WTC11 (cell line): ENCODE measurements at regions not wholly inside any gene's neighbourhood (a gene's known extent, or its start where the extent isn't known, plus 50 kb on each side); places are given as distances from the start of the nearest gene placed in this dataset.

ENCODE experiments used
- ATAC-seq: fragments of 200-7000 bp; cut with Tn5 transposase; 2 replicates; pipeline ENCODE4 v1.10.0; 2021; ENCODE audit warnings: mild to moderate bottlenecking, moderate library complexity
- CTCF ChIA-PET: fragments of 300-600 bp; sonication (Branson Sonifier 250); formaldehyde crosslinking; loops from one replicate; lab custom pipeline; 2021; ENCODE audit warnings: antibody characterized with exemption; lab: Charles Lee
- POLR2A ChIA-PET: fragments of 350-600 bp; sonication (Branson Sonifier 250); formaldehyde crosslinking; loops from one replicate; lab custom pipeline; 2021; ENCODE audit warnings: antibody characterized with exemption; lab: Charles Lee
- DNase-seq: peaks from one replicate; pipeline ENCODE4 v3.0.0; 2021; ENCODE audit warnings: low spot score
- H3K27ac Mint-ChIP-seq: 2 replicates; pipeline ENCODE4 v1.8.0; 2021; ENCODE audit warnings: mixed read lengths
- H3K27me3 Mint-ChIP-seq: 2 replicates; pipeline ENCODE4 v1.8.0; 2021; ENCODE audit warnings: low read depth, mild to moderate bottlenecking, moderate library complexity, mixed read lengths
- H3K36me3 Mint-ChIP-seq: 2 replicates; pipeline ENCODE4 v1.8.0; 2021; ENCODE audit warnings: mixed read lengths
- H3K4me1 Mint-ChIP-seq: 2 replicates; pipeline ENCODE4 v1.8.0; 2022; ENCODE audit warnings: mixed read lengths
- H3K4me3 Mint-ChIP-seq: 2 replicates; pipeline ENCODE4 v1.8.0; 2021; ENCODE audit warnings: mild to moderate bottlenecking, moderate library complexity, mixed read lengths
- H3K9me3 Mint-ChIP-seq: 2 replicates; pipeline ENCODE4 v1.8.0; 2021; ENCODE audit warnings: mixed read lengths
- AR ChIP-seq: fragments of 250-450 bp; sonication (Bioruptor Pico); IDR thresholded peaks from 2 replicates; pipeline ENCODE4 v1.9.0; 2021; ENCODE audit warnings: mild to moderate bottlenecking
- ATF1 ChIP-seq: sonication (generic); formaldehyde crosslinking; IDR thresholded peaks from 2 replicates; pipeline ENCODE4 v1.8.1; 2023; ENCODE audit warnings: mild to moderate bottlenecking, moderate library complexity, missing genetic modification reagents
- ATF6 ChIP-seq: sonication (generic); formaldehyde crosslinking; IDR thresholded peaks from 2 replicates; pipeline ENCODE4 v1.8.1; 2023; ENCODE audit warnings: mild to moderate bottlenecking, missing genetic modification reagents
- CBFB ChIP-seq: sonication (generic); formaldehyde crosslinking; IDR thresholded peaks from 2 replicates; pipeline ENCODE4 v1.8.1; 2022; ENCODE audit warnings: mild to moderate bottlenecking, low read depth, missing genetic modification reagents
- CREM ChIP-seq: sonication (generic); formaldehyde crosslinking; IDR thresholded peaks from 2 replicates; pipeline ENCODE4 v1.8.1; 2022; ENCODE audit warnings: mild to moderate bottlenecking, missing genetic modification reagents, moderate library complexity
- FOXK1 ChIP-seq: sonication (generic); formaldehyde crosslinking; IDR thresholded peaks from 2 replicates; pipeline ENCODE4 v1.8.0; 2022; ENCODE audit warnings: mild to moderate bottlenecking, moderate library complexity, missing genetic modification reagents
- KAT7 ChIP-seq: sonication (generic); formaldehyde crosslinking; IDR thresholded peaks from 2 replicates; pipeline ENCODE4 v1.8.1; 2023; ENCODE audit warnings: missing genetic modification reagents, mild to moderate bottlenecking, borderline replicate concordance
- NFE2L1 ChIP-seq: sonication (generic); formaldehyde crosslinking; IDR thresholded peaks from 2 replicates; pipeline ENCODE4 v1.8.1; 2023; ENCODE audit warnings: missing genetic modification reagents
- NR3C1 ChIP-seq: sonication (generic); formaldehyde crosslinking; conservative IDR thresholded peaks from 2 replicates; pipeline ENCODE4 v1.8.1; 2023; ENCODE audit warnings: low read depth, mild to moderate bottlenecking, missing genetic modification reagents
- OVOL2 ChIP-seq: fragments of 250-450 bp; sonication (Bioruptor Pico); IDR thresholded peaks from 2 replicates; pipeline ENCODE4 v1.9.0; 2021; ENCODE audit warnings: mild to moderate bottlenecking, borderline replicate concordance
- PRDM15 ChIP-seq: sonication (generic); formaldehyde crosslinking; IDR thresholded peaks from 2 replicates; pipeline ENCODE4 v1.8.0; 2022; ENCODE audit warnings: missing genetic modification reagents
- SMAD3 ChIP-seq: sonication (generic); formaldehyde crosslinking; IDR thresholded peaks from 2 replicates; pipeline ENCODE4 v1.8.0; 2022; ENCODE audit warnings: missing genetic modification reagents, mild to moderate bottlenecking, borderline replicate concordance
- TEAD4 ChIP-seq: sonication (generic); formaldehyde crosslinking; IDR thresholded peaks from 2 replicates; pipeline ENCODE4 v1.8.0; 2022; ENCODE audit warnings: mild to moderate bottlenecking, missing genetic modification reagents
- ZMAT4 ChIP-seq: fragments of 250-450 bp; sonication (Bioruptor Pico); IDR thresholded peaks from 2 replicates; pipeline ENCODE4 v1.9.0; 2021; ENCODE audit warnings: mild to moderate bottlenecking
- ZNF121 ChIP-seq: sonication (generic); formaldehyde crosslinking; IDR thresholded peaks from 2 replicates; pipeline ENCODE4 v1.8.0; 2023; ENCODE audit warnings: missing genetic modification reagents
- ZNF219 ChIP-seq: sonication (generic); formaldehyde crosslinking; IDR thresholded peaks from 2 replicates; pipeline ENCODE4 v1.8.0; 2023; ENCODE audit warnings: missing genetic modification reagents, mild to moderate bottlenecking, borderline replicate concordance
- ZNF425 ChIP-seq: fragments of 250-450 bp; sonication (Bioruptor Pico); conservative IDR thresholded peaks from 2 replicates; pipeline ENCODE4 v1.9.0; 2021; ENCODE audit warnings: mild to moderate bottlenecking

GRCh38 chr4:31185014-31185585, 464.9 kb downstream of the PCDH7 start:
- Mint-ChIP-seq H3K9me3 (peaks cover 49% of the 10 kb centered on the region), H3K4me1 (no peaks in the 10 kb centered on the region), H3K27me3 (no peaks in the 10 kb centered on the region; the same call in 1 of the 2 replicates), H3K4me3 (no peak overlapping the region), H3K27ac (no peak overlapping the region), H3K36me3 (peaks cover 39% of the 10 kb centered on the region)
- CTCF ChIA-PET: no interaction called here
- ATAC-seq (no peak), DNase-seq (no peak)
- POLR2A ChIA-PET: no interaction called here
- TF ChIP-seq ATF1 (CRISPR knock-in tag): no peak
- no peak for TF ChIP-seq NR3C1
- TF ChIP-seq ATF6 (CRISPR knock-in tag): no peak
- no peak for TF ChIP-seq KAT7 (CRISPR knock-in tag)
- TF ChIP-seq AR: no peak
- no peak for TF ChIP-seq TEAD4
- TF ChIP-seq FOXK1: no peak
- no peak for TF ChIP-seq PRDM15 (CRISPR knock-in tag)
- TF ChIP-seq ZMAT4 (CRISPR knock-in tag): no peak
- TF ChIP-seq NFE2L1 (CRISPR knock-in tag): no peak
- no peak for TF ChIP-seq ZNF121
- no peak for TF ChIP-seq CREM (CRISPR knock-in tag)
- TF ChIP-seq ZNF219 (CRISPR knock-in tag): no peak
- TF ChIP-seq CBFB (CRISPR knock-in tag): no peak
- no peak for TF ChIP-seq ZNF425
- no peak for TF ChIP-seq SMAD3
- TF ChIP-seq OVOL2: no peak
